ENCODE measurements at regions not wholly inside any gene's neighbourhood (a gene's known extent, or its start where the extent isn't known, plus 50 kb on each side); places are given as distances from the start of the nearest gene placed in this dataset.
A peak's percentile ranks its signal among the peaks of the same experiment; 100 is the strongest.

GRCh38 chr10:78907551-78908211 lies 161.1 kb upstream of the ZMIZ1 start:
- H3K27me3 ChIP-seq, result no peaks in the 10 kb centered on the region
- no peak for TF ChIP-seq POLR2A (IDR thresholded peaks at IDR 0.05)
- no peak for TF ChIP-seq CTCF (IDR thresholded peaks at IDR 0.05)
- H3K4me3 ChIP-seq (replicated peaks in 1 of 3), result no peak overlapping the region
- no peak overlapping the region for H3K27ac ChIP-seq
- intact Hi-C loops (cut with DNase I), result loop anchor here (10.0 kb wide), 1 partner anchor 273 kb away; no protein-coding TSS in a partner anchor
- WGBS, 2 donors, result 89 to 96% methylated on average over 10 of the region's 11 CpGs
- H3K36me3 ChIP-seq, result no peaks in the 10 kb centered on the region
- DNase-seq, result no peak
- H3K9me3 ChIP-seq, result no peaks in the 10 kb centered on the region
- peaks cover 13% of the 10 kb centered on the region in 2 donors for H3K4me1 ChIP-seq

- intact Hi-C loops (cut with DNase I), result loop anchor here (10.0 kb wide), 1 partner anchor 274 kb away; no protein-coding TSS in a partner anchor
- no peaks in the 10 kb centered on the region for H3K36me3 ChIP-seq
- H3K4me1 ChIP-seq, result peaks cover 13 to 15% of the 10 kb centered on the region in 2 donors
- TF ChIP-seq CTCF (IDR thresholded peaks at IDR 0.05) (no peak), POLR2A (IDR thresholded peaks at IDR 0.05) (no peak)
- no peaks in the 10 kb centered on the region for H3K27me3 ChIP-seq
- H3K27ac ChIP-seq, result no peak overlapping the region
- no peak overlapping the region for H3K4me3 ChIP-seq (replicated peaks in 1 of 3)
- no peaks in the 10 kb centered on the region for H3K9me3 ChIP-seq
- 62% methylated on average over 6 of the region's 6 CpGs for WGBS, 2 donors
- no peak for DNase-seq
These were observed 159.5 kb upstream of the ZMIZ1 start for GRCh38 chr10:78909221-78909620.

- no peaks in the 10 kb centered on the region for H3K36me3 ChIP-seq
- no peaks in the 10 kb centered on the region for H3K27me3 ChIP-seq
- H3K9me3 ChIP-seq, result no peaks in the 10 kb centered on the region
- no peak overlapping the region for H3K27ac ChIP-seq
- H3K4me1 ChIP-seq, result peaks cover 13 to 23% of the 10 kb centered on the region in 2 donors
- 98 to 100% methylated on average over 3 of the region's 3 CpGs for WGBS, 2 donors
- no peak for DNase-seq
- intact Hi-C loops (cut with DNase I), result no loop called here
- H3K4me3 ChIP-seq (replicated peaks in 1 of 3), result no peak overlapping the region
- TF ChIP-seq CTCF (IDR thresholded peaks at IDR 0.05) (no peak), POLR2A (IDR thresholded peaks at IDR 0.05) (no peak)
These were observed 158.7 kb upstream of the ZMIZ1 start for GRCh38 chr10:78910021-78910420.

GRCh38 chr10:78910476-78910875 lies 158.3 kb upstream of the ZMIZ1 start:
- DNase-seq, result no peak
- Histone ChIP-seq H3K9me3 (no peaks in the 10 kb centered on the region), H3K4me1 (peaks cover 13 to 24% of the 10 kb centered on the region in 2 donors), H3K27ac (no peak overlapping the region), H3K27me3 (no peaks in the 10 kb centered on the region), H3K4me3 (replicated peaks in 1 of 3) (no peak overlapping the region), H3K36me3 (no peaks in the 10 kb centered on the region)
- WGBS, 2 donors, result 89 to 94% methylated on average over 2 of the region's 2 CpGs
- TF ChIP-seq CTCF (IDR thresholded peaks at IDR 0.05), result no peak
- no peak for TF ChIP-seq POLR2A (IDR thresholded peaks at IDR 0.05)
- intact Hi-C loops (cut with DNase I), result no loop called here

- intact Hi-C loops (cut with DNase I), result no loop called here
- Histone ChIP-seq H3K36me3 (no peaks in the 10 kb centered on the region), H3K27ac (peak overlapping the region; percentile 54 to 73 (median 69)), H3K27me3 (no peaks in the 10 kb centered on the region), H3K9me3 (no peaks in the 10 kb centered on the region), H3K4me1 (peaks cover 13 to 24% of the 10 kb centered on the region in 2 donors), H3K4me3 (replicated peaks in 1 of 3) (no peak overlapping the region)
- 91 to 92% methylated on average over 3 to 7 of the region's 7 CpGs for WGBS, 2 donors
- DNase-seq, result no peak
- no peak for TF ChIP-seq POLR2A (IDR thresholded peaks at IDR 0.05)
These were observed 157.9 kb upstream of the ZMIZ1 start for GRCh38 chr10:78910886-78911285.

Measured in thyroid gland (tissue), 4 donors.